ENCODE measurements at regions not wholly inside any gene's neighbourhood (a gene's known extent, or its start where the extent isn't known, plus 50 kb on each side); places are given as distances from the start of the nearest gene placed in this dataset.
A peak's percentile ranks its signal among the peaks of the same experiment; 100 is the strongest.

- no peak for DNase-seq
Observed at GRCh38 chr5:44868541-44868940, 59.8 kb downstream of the MRPS30 start.

GRCh38 chr5:44869928-44870327, 61.2 kb downstream of the MRPS30 start:
- no peak for DNase-seq

GRCh38 chr5:44870430-44870829, 61.7 kb downstream of the MRPS30 start:
- DNase-seq, result no peak

- DNase-seq, result no peak
Observed at GRCh38 chr5:44871401-44871800, 62.7 kb downstream of the MRPS30 start.

GRCh38 chr5:44875661-44876605, 67.2 kb downstream of the MRPS30 start:
- DNase-seq, result peak; percentile 49

GRCh38 chr5:44881266-44881665, 72.5 kb downstream of the MRPS30 start:
- DNase-seq, result no peak

- DNase-seq, result no peak
Observed at GRCh38 chr5:44884036-44884435, 75.3 kb downstream of the MRPS30 start.

GRCh38 chr5:44885903-44886302, 77.2 kb downstream of the MRPS30 start:
- peak; percentile 0 for DNase-seq

GRCh38 chr5:44887722-44888121, 79.0 kb downstream of the MRPS30 start:
- DNase-seq, result no peak

GRCh38 chr5:44888435-44888834, 79.7 kb downstream of the MRPS30 start:
- no peak for DNase-seq

GRCh38 chr5:44891116-44891515, 82.4 kb downstream of the MRPS30 start:
- DNase-seq, result no peak

GRCh38 chr5:44900273-44900954, 91.7 kb downstream of the MRPS30 start:
- no peak for DNase-seq

GRCh38 chr5:44907396-44907795, 98.6 kb downstream of the MRPS30 start:
- DNase-seq, result no peak

- DNase-seq, result no peak
Observed at GRCh38 chr5:44909004-44909403, 100.3 kb downstream of the MRPS30 start.

GRCh38 chr5:44911501-44911900, 102.8 kb downstream of the MRPS30 start:
- DNase-seq, result no peak

GRCh38 chr5:44914221-44914620, 105.5 kb downstream of the MRPS30 start:
- no peak for DNase-seq

- no peak for DNase-seq
Observed at GRCh38 chr5:44919560-44919959, 110.8 kb downstream of the MRPS30 start.

- DNase-seq, result no peak
Observed at GRCh38 chr5:44927115-44927733, 118.5 kb downstream of the MRPS30 start.

- DNase-seq, result no peak
Observed at GRCh38 chr5:44932922-44933585, 124.3 kb downstream of the MRPS30 start.

- DNase-seq, result no peak
Observed at GRCh38 chr5:44933686-44934085, 124.9 kb downstream of the MRPS30 start.

GRCh38 chr5:44935262-44935661, 126.5 kb downstream of the MRPS30 start:
- peak; percentile 39 for DNase-seq

GRCh38 chr5:44935871-44936270, 127.1 kb downstream of the MRPS30 start:
- DNase-seq, result no peak

GRCh38 chr5:44942524-44943001, 133.8 kb downstream of the MRPS30 start:
- peak; percentile 4 for DNase-seq
